NCI-H1694 (cell line): ENCODE measurements at regions not wholly inside any gene's neighbourhood (a gene's known extent, or its start where the extent isn't known, plus 50 kb on each side); places are given as distances from the start of the nearest gene placed in this dataset.
"Not testable (repeated sequence)": the region's sequence is repeated elsewhere in the genome, so short reads cannot be mapped to it uniquely, and the experiment has no call there.

Source experiments
- DNase-seq: peaks from one replicate; lab custom pipeline; 2025; lab: John Stamatoyannopoulos, UW

- DNase-seq: no peak
Measured at GRCh38 chr18:66867653-66868052, 263.8 kb upstream of the CDH19 start.

GRCh38 chr18:66866427-66866940 is 262.6 kb upstream of the CDH19 start:
- not testable (repeated sequence) for DNase-seq

DNA sequence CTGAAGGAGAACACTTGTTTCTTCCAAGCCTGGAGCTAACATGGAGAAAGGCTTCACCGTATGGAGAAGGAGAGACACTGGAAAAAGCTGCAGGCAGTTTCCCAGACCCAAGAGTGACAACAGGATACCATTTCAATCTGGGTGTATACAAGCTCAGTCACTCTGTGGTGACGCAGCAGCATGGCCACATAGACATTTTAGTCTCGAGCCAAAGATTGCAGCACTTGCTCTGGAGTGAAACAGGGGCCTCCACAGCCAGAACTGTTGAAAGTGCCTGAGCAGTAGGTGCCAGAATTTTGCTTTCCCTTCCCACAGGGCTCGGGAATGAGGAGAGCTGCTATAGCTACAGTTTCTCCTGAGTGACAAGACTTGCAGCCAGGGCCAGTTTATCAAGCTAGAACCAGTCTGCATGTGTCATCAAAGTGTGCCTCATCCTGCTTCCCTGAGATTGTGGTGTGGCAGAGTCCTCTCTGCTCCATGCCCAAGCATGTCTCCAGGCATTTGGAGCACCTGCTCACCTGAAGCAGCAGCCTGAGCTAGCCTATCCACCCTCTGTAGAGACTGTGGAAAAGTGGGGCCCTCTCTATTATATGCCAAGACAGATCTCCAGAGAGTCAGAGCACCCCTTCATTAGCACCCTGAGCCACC is 234.6 kb upstream of the CDH19 start:
- no peak for DNase-seq

DNA sequence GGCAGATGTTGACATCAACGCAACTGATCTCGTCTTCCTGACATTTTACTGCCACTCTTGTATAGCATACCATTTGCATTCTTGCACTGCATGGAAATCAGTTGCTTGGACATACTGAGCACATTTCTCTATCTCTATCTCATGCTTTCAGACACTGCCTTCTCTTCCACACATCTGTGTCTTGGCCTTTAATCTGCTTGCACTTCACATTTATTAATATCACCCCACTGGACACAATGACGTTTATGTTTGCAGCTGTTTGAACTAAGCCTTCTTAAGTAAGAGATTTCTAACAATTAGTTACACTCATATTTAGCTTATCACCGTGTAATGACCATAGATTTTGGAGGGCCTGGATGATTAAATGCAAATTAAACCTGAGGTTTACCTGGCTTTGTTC is 229.8 kb upstream of the CDH19 start:
- no peak for DNase-seq

DNA sequence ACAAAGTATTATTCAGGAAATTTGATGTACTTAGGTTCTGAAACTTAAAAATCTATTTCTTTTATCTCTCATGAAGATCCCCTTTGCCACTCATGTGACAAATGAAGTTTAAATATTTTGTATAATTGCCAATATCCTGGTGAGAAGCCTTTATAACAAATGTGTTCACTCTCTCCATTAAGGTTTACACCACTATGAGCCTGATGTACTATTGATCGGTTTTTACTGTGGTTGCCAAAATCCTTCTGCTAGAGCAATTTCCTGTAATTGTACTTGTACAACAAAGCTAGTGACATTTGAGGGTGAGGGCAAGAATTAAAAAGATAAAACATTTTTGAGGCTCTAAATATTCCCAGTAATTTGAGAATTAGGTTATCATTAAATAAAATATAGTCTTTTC is 222.3 kb upstream of the CDH19 start:
- DNase-seq: no peak

DNA sequence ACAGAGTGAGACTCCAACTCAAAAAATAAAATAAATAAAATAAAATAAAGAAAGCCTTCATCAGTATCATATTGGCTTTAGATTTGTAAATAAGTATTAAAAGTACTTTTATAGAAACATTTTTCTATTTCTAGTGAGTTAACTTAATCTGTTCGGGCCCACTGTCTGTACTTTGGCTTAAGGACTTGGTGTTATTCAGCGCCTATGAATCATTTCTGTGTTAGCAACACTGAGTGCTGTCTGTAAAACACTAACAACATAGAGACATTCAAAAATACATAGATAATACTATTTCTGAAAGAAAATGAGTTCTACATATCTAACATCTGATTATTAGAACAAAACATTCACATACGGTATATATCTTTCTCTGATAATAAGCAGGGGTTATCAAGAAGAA is 221.5 kb upstream of the CDH19 start:
- no peak for DNase-seq

- DNase-seq: no peak
Measured at GRCh38 chr18:66819235-66819634, 215.3 kb upstream of the CDH19 start.

- DNase-seq: no peak
Measured at GRCh38 chr18:66813138-66813537, 209.2 kb upstream of the CDH19 start.

DNA sequence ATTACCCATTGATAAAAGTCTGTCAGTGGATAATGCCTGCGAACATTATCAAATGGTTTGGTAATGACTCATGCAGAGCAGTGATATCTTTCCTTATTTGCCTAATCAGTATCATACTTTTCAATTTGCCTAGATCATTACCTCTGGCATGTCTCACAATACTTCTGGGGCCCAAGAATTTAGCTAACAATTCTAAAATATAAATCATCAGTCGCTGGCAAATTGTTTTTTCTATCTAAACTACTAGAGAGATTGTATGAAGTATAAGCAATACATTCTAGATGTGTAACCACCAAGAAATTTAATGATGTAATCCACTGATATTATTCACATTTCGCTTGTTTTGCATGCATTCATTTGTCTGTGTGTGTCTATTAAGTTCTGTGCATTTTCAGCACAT is 191.2 kb upstream of the CDH19 start:
- no peak for DNase-seq

DNA sequence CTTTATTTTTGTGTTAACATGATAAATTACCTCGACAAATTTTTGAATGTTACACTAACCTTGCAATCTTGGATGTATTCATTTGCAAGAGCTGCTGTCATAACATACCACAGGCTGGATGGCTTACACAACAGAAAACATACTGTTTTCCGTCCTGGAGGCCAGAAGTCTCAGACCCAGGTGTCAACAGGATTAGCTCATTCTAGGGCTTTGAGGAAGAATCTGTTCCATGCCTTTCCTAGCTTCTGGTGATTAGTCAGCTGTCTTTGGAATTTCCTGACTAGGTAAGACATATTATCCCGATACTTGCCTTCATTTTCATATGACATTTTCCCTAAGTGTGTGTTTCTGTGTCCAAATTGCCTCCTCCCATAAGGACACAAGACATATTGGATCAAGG is 188.6 kb upstream of the CDH19 start:
- no peak for DNase-seq

GRCh38 chr18:66780609-66781008 is 176.7 kb upstream of the CDH19 start:
- no peak for DNase-seq

DNA sequence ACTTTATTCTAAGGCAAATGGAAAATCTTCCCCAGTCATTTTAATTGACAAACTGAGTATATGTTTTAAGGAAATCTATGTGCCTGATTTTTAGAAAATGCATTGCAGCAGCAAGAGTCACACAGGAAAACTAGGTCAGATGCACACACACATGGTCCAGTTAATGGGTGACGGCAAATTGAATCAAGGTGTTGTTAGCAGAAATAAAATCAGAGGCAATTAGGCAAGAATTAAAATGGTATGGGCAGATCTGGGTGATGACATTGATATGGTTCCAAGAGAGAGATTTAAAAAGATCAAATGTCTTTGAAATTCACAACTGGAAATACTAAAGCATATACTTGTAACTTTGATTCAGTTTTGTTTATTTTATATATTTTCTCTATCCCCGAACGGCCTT is 174.2 kb upstream of the CDH19 start:
- no peak for DNase-seq

DNA sequence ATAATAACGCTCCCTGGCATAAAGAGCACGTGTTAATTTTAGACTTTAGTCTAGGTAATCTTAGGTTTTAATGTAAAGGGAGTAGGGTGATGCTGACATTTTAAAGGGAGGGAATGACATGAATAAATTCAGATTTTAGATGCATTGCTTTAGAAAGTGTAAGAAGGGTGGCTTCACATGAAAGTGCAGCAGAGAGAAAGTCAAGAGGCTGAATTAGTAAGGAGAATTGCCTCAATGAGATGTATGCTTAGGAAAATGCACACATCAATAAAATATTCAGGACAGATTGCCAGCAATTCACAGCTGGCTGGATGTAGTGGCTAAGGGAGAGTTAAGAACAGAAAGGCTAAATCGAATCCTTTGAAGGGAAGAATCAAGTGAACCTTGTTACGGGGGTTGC is 165.5 kb upstream of the CDH19 start:
- DNase-seq: no peak

DNA sequence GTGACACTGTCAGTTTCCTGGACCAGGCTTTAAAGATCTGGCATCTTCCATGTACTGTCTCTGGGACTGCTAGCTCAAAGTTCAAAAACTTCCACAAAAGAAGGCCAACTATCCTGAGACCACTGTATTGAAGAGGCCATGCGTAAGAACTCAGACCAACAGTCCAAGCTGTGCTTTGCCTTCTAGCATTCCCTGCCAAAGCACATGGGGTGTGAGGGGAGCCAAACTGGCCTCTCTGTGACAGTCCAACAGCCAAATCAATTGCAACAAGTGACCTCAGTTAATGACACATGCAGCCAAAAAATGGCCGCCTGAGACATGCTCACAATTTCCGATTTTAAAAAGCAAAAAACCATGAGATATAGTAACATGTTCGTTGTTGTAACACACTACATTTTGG is 160.3 kb upstream of the CDH19 start:
- no peak for DNase-seq

DNA sequence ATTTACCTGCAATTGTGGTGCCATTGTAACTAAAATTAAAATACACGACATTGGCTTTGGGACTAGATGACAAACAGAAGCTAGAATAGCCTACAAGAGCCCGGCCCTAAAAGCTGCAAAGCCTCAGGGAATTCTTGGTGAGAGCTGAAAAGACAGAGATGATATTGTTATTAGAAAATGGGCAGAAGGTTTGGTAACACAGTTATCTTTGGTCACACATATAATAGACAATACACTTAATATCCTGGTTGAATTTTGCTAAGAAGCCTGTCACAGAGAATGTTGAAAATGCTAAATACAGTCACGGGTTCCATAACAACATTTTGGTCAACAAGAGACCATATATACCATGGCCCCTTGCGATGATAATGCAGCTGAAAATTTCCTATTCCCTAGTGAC is 157.3 kb upstream of the CDH19 start:
- DNase-seq: no peak

DNA sequence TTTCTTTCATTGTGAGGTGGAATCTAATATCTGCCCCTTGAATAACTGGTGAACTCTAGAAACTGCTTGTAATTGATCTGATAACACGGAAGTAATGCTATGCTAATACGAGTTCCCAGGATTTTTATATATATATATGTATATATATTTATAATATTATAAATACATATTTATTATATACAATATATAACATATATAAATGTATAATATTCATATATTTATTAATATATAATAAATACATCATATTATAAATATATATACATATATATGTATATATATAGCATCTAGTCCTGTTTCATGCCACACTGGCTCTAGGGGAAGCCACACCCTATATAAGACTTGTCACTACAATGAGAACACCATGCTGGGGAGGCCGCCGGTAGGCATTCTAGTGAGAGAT is 156.7 kb upstream of the CDH19 start:
- no peak for DNase-seq

GRCh38 chr18:66759050-66759828 is 155.3 kb upstream of the CDH19 start:
- no peak for DNase-seq

DNA sequence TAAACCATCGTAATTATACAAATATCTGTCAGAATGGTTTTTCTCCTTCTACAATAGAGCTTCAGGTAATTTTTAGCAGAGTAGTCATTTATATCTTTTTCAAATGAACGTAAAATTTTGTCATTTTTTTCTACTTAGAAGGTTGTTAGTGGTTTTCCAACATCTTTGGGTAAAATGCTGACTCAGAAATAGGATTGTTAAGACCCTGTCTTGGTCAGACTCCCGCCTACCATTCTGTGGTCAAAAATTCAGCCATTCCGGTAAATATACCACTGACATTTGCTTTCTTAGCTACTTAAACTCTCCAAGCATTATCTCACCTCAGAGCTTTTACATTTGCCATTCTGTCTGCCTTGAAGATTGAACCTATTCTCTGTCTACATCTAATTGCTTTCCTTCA is 154.1 kb upstream of the CDH19 start:
- DNase-seq: no peak

DNA sequence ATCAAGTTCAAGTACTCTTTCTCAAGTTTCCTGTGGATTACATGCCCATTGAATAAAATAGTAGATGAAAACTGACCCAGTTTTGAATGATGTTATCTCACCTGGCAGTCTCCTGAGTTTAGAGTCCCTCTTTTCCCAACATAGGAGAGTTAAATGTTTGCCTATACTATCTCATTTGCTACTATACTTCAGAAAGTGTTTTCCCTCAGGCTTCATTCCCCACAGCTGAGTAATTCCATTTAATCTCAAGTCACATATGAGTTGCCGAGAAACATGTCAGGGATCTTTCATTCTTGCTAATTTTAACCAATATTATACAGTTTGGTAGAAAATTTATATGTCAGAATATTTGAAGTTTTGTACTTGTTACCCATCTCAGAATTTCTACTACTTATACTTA is 150.4 kb upstream of the CDH19 start:
- no peak for DNase-seq

DNA sequence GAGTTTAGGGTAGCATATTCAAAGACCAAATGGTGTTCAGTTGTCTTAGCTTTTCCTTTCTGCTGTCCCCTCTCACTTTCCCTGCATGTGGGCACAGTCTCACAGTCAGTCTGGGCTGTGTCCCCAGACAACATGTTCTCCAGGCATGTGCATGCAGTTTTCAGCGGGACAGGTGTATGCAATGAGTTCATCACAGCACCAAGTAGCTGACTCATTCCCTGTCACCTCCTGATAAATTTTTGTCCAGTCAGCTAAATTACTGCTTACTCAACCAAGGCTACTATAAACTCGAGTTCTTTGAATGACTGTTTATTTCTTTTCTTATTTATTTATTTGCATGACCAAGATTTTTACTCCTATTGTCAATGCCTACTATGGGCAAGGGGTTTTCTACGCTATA is 148.8 kb upstream of the CDH19 start:
- DNase-seq: no peak

DNA sequence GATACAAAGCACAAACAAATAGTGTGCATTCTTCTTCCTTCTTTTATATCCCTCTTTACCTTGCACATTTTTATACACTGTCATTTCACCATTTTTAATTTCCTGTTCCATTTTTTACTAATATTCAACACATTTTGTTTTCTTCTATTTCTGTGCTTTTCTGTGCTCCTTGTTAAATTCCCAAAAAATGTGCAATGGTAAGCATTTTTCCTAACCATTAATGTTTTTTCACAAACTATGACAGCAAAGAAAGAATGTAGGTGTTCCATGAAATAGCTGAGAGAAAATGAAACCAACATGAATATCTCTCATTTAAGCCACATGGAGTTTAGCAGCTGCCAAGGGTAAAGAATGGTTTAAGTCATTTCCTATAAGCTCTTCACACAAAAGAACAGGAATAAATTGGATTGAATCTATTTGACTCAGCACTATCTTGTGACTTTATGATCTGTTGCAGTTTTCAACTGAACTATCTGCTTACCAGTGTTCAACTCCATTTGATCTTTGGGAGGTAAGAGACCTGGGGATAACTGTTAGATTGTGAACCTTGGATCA is 145.7 kb upstream of the CDH19 start:
- no peak for DNase-seq

DNA sequence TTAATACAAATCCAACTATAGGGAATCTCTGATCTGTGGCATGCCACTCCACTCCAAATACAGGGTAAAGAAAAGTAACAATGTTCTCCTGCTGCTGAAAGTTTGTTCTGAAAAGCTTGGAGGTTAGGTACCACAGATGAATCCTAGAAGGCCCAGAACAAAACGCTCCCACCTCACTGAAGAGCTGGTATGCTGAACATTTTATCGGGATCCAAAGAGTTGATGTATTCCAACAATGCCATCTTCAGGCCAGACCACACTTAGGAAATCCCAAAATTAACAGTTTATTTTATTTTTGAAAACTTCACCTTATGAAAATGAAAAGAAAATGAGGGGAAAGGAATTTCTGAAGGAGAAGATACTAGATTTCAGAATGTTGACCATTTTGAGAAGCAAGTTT is 145.1 kb upstream of the CDH19 start:
- DNase-seq: peak; percentile 1

DNA sequence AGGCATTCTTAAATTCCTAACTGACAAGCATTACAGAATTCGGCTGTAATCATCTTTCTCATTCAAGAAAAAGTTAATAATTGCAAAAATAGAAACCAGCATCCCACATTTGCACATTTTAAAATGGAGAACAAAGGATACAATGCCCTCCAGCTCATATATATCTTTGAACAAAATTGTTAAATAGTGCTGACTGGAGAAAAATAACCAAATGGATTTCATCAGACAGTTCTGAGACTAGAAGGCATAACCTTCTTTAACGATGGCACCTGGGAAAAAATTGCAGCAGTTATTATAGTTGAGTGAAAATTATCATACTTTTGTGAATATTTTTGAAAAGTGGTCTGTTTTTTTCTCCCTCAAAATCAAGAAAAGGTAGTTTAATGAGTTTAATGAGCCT is 138.9 kb upstream of the CDH19 start:
- DNase-seq: no peak
